ENCODE measurements at regions not wholly inside any gene's neighbourhood (a gene's known extent, or its start where the extent isn't known, plus 50 kb on each side); places are given as distances from the start of the nearest gene placed in this dataset.
"Not testable (repeated sequence)": the region's sequence is repeated elsewhere in the genome, so short reads cannot be mapped to it uniquely, and the experiment has no call there.

DNA sequence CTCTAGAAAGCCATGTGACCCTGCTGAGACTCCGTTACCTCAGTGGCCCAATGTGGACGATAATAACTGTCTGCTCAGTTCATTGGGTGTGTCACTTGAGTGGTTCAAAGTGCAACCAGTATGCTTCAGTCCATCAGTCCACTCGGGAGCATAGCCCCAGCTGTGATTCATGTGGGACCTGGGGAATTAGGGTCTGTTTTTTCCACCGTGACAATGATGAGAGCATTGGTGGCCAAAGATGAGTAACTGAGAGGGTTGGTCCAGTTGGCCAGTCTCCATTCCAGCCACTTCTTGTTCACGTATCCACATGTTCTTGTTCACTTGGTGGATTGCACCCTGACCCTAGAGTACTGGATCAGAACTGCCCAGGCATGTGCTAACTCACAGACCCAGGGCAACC, 403.6 kb downstream of the CD83 start:
- no peak for DNase-seq (ENCODE audit: low spot score)
- Histone ChIP-seq H4K20me1 (ENCODE audit: insufficient read depth, poor library complexity, severe bottlenecking) (no peaks in the 10 kb centered on the region), H3K4me2 (no peak overlapping the region), H3K9me3 (ENCODE audit: low read depth) (no peaks in the 10 kb centered on the region), H3K4me3 (no peak overlapping the region), H3K79me2 (no peaks in the 10 kb centered on the region), H3K4me1 (ENCODE audit: insufficient read depth) (no peaks in the 10 kb centered on the region), H3K9me2 (replicated peaks; ENCODE audit: insufficient read depth) (no peaks in the 10 kb centered on the region), H3K27me3 (no peaks in the 10 kb centered on the region), H2AFZ (no peak overlapping the region), H3K36me3 (replicated peaks; ENCODE audit: insufficient read depth, low read depth) (no peaks in the 10 kb centered on the region), H3K27ac (no peak overlapping the region)
- TF ChIP-seq, protein P1, sequence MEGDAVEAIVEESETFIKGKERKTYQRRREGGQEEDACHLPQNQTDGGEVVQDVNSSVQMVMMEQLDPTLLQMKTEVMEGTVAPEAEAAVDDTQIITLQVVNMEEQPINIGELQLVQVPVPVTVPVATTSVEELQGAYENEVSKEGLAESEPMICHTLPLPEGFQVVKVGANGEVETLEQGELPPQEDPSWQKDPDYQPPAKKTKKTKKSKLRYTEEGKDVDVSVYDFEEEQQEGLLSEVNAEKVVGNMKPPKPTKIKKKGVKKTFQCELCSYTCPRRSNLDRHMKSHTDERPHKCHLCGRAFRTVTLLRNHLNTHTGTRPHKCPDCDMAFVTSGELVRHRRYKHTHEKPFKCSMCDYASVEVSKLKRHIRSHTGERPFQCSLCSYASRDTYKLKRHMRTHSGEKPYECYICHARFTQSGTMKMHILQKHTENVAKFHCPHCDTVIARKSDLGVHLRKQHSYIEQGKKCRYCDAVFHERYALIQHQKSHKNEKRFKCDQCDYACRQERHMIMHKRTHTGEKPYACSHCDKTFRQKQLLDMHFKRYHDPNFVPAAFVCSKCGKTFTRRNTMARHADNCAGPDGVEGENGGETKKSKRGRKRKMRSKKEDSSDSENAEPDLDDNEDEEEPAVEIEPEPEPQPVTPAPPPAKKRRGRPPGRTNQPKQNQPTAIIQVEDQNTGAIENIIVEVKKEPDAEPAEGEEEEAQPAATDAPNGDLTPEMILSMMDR (IDR thresholded peaks at IDR 0.05; ENCODE audit: poor library complexity): no peak
- TF ChIP-seq EZH2phosphoT487 (IDR thresholded peaks at IDR 0.05; ENCODE audit: low read depth, severe bottlenecking, unreplicated experiment): no peak
- no peak for TF ChIP-seq EZH2 (IDR thresholded peaks at IDR 0.05; ENCODE audit: borderline replicate concordance)
- WGBS (ENCODE audit: low lambda C conversion rate, missing lambda C conversion rate): 93% methylated on average over 5 of the region's 5 CpGs

DNA sequence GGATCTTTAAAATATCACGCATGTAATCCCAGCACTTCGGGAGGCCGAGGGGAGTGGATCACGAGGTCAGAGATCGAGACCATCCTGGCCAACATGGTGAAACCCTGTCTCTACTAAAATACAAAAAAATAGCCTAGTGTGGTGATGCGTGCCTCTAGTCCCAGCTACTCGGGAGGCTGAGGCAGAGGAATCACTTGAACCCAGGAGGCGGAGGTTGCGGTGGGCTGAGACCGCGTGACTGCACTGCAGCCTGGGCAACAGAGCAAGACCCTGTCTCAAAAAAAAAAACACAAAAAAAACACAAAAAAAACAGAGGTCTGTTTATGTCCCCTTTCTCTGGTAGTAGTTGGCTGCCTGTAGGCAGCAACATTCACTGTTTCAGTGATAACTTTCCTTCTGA, 404.3 kb downstream of the CD83 start:
- H3K4me3 ChIP-seq; H3K4me1 ChIP-seq (ENCODE audit: insufficient read depth); H2AFZ ChIP-seq; H4K20me1 ChIP-seq (ENCODE audit: insufficient read depth, poor library complexity, severe bottlenecking); H3K9me2 ChIP-seq (replicated peaks; ENCODE audit: insufficient read depth); H3K4me2 ChIP-seq; H3K79me2 ChIP-seq; H3K27me3 ChIP-seq; H3K27ac ChIP-seq; DNase-seq (ENCODE audit: low spot score); H3K9me3 ChIP-seq (ENCODE audit: low read depth); H3K36me3 ChIP-seq (replicated peaks; ENCODE audit: insufficient read depth, low read depth): not testable (repeated sequence)
- WGBS (ENCODE audit: low lambda C conversion rate, missing lambda C conversion rate): 93% methylated on average over 11 of the region's 11 CpGs

DNA sequence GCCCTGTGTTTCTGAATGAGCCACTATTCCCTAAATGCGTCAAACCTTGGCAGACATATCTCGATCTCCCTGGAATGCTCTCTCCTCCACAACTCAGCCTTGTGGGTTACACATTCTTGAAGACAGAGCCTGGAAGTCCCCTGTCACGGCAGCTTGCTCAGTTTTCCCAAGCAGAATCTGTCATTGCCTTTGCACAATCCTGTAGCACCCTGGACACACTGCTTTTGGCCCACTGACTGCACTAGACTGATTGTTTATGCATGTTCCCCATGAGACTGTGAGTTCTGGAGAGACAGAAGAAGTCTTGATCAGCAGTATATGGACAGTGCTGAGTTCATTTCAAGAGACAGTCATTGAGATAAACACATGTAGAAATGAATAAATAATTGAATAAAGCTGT, 406.7 kb downstream of the CD83 start:
- H3K36me3 ChIP-seq (replicated peaks; ENCODE audit: insufficient read depth, low read depth): no peaks in the 10 kb centered on the region
- no peak overlapping the region for H3K27ac ChIP-seq
- no peak overlapping the region for H2AFZ ChIP-seq
- no peaks in the 10 kb centered on the region for H3K9me2 ChIP-seq (replicated peaks; ENCODE audit: insufficient read depth)
- no peak overlapping the region for H3K4me2 ChIP-seq
- H3K27me3 ChIP-seq: no peaks in the 10 kb centered on the region
- no peaks in the 10 kb centered on the region for H3K4me1 ChIP-seq (ENCODE audit: insufficient read depth)
- no peaks in the 10 kb centered on the region for H4K20me1 ChIP-seq (ENCODE audit: insufficient read depth, poor library complexity, severe bottlenecking)
- H3K79me2 ChIP-seq: no peaks in the 10 kb centered on the region
- DNase-seq (ENCODE audit: low spot score): no peak
- 77% methylated on average over 3 of the region's 3 CpGs for WGBS (ENCODE audit: low lambda C conversion rate, missing lambda C conversion rate)
- TF ChIP-seq, protein P1 (IDR thresholded peaks at IDR 0.05; ENCODE audit: poor library complexity): no peak
- TF ChIP-seq EZH2phosphoT487 (IDR thresholded peaks at IDR 0.05; ENCODE audit: low read depth, severe bottlenecking, unreplicated experiment) (no peak), EZH2 (IDR thresholded peaks at IDR 0.05; ENCODE audit: borderline replicate concordance) (no peak)
- peaks cover 7% of the 10 kb centered on the region for H3K9me3 ChIP-seq (ENCODE audit: low read depth)
- H3K4me3 ChIP-seq: no peak overlapping the region

DNA sequence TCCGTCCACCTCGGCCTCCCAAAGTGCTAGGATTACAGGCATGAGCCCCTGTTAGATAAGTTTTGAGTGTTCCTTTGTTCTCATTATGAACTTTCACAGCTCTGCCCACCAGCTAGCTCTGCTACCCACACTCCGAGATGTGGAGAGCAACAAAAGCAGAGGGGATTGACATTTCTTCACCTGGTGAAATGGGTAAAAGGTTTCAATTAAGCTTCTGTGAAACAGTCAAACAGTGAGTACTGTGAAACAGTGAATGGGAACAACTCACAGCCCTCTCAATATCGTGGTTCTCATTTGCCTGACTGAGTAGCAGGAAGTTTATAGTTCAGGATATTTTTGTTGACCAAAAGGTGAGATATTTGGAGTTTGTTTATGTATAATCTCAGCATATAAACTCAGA, 412.8 kb downstream of the CD83 start:
- H3K9me3 ChIP-seq (ENCODE audit: low read depth): peaks cover 7% of the 10 kb centered on the region
- H3K36me3 ChIP-seq (replicated peaks; ENCODE audit: insufficient read depth, low read depth): no peaks in the 10 kb centered on the region
- DNase-seq (ENCODE audit: low spot score): no peak
- H3K27ac ChIP-seq: no peak overlapping the region
- H3K4me2 ChIP-seq: no peak overlapping the region
- no peaks in the 10 kb centered on the region for H3K27me3 ChIP-seq
- no peaks in the 10 kb centered on the region for H3K79me2 ChIP-seq
- H3K4me1 ChIP-seq (ENCODE audit: insufficient read depth): no peaks in the 10 kb centered on the region
- no peak overlapping the region for H3K4me3 ChIP-seq
- WGBS (ENCODE audit: low lambda C conversion rate, missing lambda C conversion rate): 69% methylated on average over 4 of the region's 4 CpGs
- H3K9me2 ChIP-seq (replicated peaks; ENCODE audit: insufficient read depth): no peaks in the 10 kb centered on the region
- TF ChIP-seq EZH2 (IDR thresholded peaks at IDR 0.05; ENCODE audit: borderline replicate concordance) (no peak), EZH2phosphoT487 (IDR thresholded peaks at IDR 0.05; ENCODE audit: low read depth, severe bottlenecking, unreplicated experiment) (no peak)
- TF ChIP-seq, protein P1 (IDR thresholded peaks at IDR 0.05; ENCODE audit: poor library complexity): no peak
- no peak overlapping the region for H2AFZ ChIP-seq
- H4K20me1 ChIP-seq (ENCODE audit: insufficient read depth, poor library complexity, severe bottlenecking): no peaks in the 10 kb centered on the region
